Stimulated activated CD4-positive, alpha-beta T cell treated with anti-CD3 and anti-CD28 coated beads, Interleukin-2, amount 100 ng/mL, for 48 hours (primary cell): ENCODE measurements at regions not wholly inside any gene's neighbourhood (a gene's known extent, or its start where the extent isn't known, plus 50 kb on each side); places are given as distances from the start of the nearest gene placed in this dataset.
"Not testable (repeated sequence)": the region's sequence is repeated elsewhere in the genome, so short reads cannot be mapped to it uniquely, and the experiment has no call there.

Experiments
- DNase-seq, 2 donors: peaks; one replicate each; pipeline ENCODE4 v3.0.0-alpha.2; 2020

DNA sequence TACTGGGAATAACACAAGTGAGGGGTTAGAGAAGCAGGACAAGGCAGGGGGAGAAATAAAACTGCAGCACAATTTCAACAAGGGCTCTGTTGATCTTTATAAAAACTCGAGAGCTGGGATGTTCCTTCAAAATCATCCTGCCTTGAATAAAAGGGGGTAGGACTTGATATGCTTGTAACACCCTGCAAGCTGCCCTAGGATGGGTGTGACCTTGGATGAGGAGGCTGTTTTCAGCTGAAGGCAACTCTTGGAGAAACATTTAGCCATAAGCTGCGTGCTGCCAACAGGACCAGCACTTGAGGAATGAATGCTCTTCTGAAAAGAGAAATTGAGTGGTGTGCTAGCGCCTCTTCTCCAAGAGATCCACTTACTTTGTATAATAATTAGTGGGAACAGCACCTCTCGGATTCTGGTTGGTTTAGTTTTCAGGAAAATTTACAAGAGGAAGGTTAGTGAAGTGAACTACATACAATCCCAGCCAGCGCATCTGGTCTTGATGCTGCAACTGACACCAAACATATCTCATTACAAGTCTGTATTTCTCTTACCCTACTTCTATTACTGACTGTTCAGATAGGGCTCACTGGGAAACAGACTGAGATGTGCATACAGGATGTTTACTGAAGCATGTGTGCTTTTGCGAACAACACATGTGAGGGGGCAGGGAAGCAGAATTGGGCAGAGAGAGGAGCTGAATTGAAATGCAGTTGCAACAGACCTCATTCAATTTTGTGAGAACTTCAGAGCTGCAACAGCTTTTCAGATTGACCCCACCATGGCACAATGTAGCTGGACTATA lies 643.0 kb upstream of the GOLIM4 start:
- no peak for DNase-seq

DNA sequence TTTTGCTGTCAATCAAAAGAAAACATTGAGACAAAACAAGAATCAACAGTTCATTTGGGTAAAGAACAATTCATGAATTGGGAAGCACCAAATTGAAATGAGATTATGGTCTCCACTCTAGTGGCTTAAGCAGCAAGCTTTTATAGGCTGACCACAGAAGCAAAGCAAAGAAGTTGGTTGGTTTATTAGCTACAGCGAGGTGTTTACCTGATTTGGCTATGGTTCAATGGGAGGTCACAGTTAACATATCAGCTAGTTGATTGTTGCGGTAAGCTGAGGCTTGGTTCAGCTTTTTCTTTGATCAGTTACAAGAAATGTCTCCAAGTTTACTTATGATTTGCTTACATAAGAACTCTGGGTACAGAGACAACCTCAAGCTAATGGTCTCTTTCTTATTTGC lies 640.5 kb upstream of the GOLIM4 start:
- DNase-seq = no peak

DNA sequence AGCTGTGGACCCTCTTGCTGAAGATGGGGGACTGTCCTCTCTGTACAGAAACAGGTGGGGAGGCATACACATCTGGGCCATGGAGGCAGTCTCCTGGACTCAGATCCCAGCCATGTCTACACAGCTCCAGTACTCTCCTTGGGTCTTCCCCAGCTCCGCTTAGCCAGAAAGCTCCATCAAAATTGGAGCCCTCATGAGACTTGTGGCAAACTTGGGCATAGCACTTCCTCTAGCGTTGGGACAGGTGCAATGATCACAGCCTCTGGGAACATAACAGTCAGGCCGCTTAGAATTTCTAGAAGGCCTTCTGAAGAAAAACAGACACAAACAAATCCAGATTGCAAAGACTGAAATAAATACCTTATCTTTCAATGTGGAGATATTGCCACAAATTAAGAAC lies 634.3 kb upstream of the GOLIM4 start:
- no peak for DNase-seq

DNA sequence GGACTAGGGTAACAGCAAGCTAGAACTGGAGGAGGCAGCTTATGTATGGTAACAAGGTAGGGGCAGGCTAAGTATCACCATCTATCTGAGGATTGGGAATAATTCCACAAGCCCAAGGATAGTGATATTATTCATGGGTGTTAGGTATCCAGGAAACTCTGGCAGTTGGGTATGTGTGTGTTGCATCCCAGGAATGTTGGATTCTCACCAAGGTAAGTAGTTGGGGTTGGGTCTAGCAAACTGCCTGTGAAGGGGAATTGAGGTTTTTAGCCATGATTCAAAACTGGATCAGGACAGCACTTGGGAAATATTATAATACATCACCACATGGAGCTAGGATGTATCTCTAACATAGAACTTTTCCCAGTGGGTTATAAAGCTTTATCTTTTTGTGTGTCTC lies 626.4 kb upstream of the GOLIM4 start:
- DNase-seq = no peak

DNA sequence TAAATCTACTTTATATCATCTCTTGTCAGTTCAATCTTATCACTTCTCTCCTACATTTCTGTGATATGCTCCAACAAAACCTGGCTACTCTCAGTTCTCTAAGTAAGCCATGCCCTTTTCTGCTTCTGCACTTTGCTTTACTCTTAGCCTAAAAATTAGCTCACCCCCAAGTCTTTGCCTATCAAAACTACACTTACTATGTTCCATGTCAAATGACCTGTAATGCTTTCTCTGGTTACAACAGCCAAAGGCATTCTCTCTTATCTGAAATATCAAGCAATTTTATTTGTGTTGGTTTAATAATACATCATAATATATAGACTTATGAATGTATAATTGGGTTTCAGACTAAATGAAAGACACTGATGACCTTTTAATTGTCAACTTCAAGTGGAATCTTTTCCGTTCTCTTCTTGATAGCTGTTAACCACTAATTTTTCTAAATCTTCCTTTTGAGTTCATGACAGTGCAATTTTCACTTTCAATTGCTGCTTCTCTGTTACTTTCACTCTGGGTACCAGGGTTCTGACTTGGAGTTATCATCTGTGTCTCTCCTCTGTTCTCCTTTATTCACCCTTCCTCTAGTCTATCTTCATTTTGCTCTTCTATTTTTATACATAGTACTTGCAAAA lies 619.0 kb upstream of the GOLIM4 start:
- no peak for DNase-seq

DNA sequence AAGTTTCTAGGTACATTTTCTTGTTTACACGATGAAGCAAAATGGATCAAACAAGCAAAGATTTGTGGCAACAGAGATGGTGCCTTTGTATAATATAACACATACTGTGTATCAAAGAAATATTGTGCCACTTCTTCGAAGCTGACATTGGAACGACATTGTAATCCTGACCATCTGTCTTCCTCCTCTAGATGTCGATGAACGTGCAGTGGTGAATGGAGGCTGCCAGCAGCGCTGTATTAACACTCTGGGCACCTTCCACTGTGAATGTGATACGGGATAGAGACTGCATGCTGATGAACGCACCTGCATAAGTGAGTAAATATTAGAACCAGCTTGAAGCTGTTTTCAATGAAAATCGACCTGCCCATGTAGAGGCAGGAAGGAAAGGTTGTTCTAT lies 613.3 kb upstream of the GOLIM4 start:
- no peak for DNase-seq

DNA sequence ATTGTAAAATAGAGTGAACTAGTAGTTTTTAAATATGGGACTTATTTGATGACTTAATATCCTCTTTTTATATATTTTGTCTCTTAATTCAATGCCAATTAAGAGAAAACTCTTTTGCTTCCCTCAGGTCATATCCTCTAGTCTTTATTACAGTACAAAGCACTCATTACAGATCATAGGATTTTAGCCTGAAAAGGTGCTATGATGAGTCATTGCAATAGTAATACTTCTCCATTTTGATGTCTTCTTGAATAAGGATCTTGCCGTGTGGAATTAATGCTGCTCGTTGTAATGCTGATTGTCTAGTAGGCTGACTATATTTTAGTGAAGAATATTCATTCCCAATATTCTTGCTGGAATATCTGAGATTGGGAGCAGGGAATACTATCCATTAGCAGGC lies 612.2 kb upstream of the GOLIM4 start:
- DNase-seq = no peak

DNA sequence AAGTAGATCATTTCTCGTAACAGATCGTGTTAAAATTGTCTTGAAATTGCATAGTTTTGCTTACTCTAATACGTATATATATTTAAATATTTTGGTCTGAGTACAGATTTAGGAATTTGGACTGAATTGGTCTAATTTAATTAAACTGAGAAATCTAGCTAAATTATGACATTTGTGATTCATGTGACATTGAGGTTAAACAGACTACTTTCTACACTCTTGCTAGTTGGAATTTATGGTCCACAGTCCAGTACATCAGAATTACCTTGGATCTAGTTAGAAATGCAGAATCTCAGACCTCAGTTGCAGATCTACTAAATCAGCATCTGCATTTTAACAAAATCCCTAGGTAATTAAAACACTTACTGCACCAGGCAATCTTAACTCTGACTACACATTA lies 609.7 kb upstream of the GOLIM4 start:
- no peak for DNase-seq

DNA sequence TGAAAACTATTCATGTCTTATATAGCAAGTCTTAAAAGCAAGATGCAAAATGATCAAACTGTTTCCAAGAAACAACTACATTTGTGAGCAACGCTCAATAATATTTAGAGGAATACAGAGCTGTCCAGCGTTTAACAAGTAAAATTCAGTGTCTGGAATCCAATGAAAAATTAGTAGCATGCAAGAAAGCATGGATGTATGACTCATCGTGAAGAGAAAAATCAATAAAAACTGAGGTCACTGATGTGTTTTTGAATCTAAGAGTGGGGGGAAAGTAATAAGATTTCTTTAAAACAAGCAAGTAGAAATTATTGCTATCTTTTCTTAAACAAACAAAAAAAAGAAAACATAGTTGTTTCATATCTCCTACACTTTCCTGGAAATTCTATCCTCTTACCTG lies 600.3 kb upstream of the GOLIM4 start:
- no peak for DNase-seq

DNA sequence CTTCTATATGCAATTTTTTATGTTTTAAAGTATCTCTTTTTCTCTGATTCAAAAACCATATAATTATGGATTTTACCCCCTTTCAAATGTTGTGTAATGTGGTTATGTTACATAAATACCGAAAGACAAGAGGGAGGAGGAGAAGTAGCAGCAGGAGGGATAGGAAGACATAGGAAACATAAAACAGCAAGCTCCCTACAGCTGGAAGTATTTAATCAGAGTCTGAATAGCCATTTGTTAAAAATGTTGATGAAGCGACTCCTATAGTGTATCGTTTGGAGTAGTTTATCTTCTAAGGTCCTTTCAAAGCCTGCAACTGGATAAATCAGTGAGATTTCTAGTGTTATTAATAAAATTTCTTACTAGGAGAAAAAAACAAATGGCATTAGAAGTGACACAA lies 598.1 kb upstream of the GOLIM4 start:
- no peak for DNase-seq

DNA sequence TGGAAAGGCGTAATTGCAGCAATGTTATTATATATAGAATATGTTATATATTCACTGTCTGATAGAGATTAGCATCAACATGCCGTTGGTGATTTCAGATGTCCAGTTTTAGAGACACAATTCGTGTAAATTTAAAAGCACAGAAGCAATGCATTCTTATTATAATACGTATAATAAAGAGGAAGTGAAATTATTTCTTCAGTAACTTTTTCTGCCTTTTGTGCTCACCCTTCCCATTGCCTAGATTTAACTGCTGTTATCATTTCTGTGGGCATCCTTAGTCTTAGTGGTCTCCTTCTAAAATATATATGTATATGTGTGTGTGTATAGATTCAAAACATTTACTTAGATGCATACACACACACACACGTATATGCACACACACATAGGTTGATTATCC lies 592.5 kb upstream of the GOLIM4 start:
- DNase-seq = no peak

DNA sequence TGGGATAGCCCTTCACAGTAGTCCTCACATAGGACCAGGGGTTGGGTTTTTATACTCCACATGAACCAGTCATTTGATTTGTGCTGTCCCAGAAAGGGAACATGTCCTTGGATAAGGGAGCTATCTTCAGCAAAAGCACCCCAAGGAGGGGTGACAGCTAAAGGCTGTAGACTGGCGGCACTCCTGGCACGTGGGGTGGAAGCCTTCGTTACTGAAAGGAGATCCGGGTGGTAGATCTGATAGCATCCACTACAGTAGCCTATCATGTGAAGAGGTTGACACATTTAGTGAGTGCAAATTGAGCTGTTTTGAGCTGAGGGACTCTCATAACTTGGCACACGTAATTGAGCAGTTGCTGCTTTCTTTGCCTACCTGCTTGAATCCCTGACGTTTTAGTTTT lies 588.8 kb upstream of the GOLIM4 start:
- DNase-seq = no peak

DNA sequence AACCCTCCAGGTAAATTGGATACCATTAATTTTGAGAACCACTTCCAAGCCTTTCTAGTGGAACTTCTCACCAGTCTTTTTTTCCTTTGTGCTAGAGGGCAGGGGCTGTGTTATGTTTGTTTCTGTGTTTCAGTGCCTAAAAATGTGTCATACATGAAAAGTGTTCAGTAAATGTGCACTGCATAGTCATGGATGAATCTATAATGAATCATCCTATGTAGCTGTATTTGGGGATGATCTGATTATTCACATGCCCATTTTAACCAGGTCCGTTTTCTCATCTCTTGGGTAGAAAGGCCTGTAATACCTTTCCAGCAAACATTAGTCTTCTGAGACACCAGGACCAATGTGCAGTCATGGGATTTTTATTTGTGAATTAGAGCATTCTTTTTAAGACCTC lies 583.0 kb upstream of the GOLIM4 start:
- no peak for DNase-seq

DNA sequence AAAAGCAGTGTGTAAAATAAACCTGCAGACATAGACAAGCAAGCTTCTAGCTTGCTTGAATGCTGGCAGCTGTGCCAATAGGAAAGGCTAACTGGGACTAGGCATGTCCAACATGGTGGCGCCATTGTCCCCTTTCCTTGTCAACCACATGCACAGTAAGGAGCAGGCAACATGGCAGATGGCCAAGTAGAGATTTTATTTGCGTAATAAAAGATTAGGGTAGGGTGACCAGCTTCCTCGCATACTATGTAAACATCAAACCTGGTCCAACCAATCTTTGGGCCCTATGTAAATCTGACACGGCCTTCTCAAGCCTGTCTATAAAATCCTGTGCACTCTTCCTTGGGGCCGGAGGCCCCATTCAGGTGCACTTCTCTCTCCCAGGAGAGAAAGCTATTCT lies 575.4 kb upstream of the GOLIM4 start:
- DNase-seq = no peak

DNA sequence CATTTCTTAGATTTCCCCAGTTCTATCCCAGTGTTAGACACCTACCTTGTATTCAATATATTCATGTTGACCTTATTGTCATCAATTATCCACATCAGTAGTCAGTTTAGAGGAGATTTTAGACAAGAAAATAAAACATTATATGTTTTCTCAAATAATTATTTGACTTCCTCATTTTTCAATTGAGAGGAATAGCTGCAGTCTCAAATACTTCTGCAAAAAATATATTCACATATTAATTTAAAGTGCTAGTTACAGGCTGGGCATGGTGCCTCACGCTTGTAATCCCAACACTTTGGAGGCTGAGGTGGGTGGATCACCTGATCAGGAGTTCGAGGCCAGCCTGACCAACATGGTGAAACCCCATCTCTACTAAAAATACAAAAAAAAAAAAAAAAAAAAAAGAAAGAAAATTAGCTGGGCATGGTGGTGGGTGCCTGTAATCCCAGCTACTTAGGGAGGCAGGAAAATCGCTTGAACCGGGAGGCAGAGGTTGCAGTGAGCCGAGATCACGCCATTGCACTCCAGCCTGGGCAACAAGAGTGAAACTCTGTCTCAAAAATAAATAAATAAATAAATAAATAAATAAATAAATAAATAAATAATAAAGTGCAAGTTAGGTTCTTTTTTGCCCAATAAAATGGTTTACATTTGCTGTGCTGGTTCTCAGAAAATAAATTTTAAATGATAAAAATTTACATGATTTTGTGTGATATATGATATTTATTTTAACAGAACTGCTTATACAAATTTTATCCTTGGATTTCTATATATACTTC lies 565.3 kb upstream of the GOLIM4 start:
- not testable (repeated sequence) for DNase-seq

DNA sequence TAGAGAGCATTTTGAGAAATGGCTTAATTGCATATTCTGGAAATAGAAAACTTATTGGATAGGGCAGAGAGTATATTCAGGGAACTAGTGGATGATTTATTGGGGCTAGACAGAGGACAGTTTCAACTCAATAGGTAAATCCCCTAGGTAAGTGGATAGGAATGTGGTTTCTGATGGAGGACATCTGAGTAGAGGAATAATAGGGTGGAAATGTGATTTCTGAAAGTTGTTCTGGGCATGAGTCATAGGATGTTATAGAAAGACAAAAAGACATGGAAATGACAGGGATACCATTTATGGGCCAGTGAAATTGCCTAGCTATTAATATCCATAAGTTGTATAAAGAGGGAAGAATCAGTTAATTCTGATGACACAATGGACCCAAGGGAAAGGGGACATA lies 563.3 kb upstream of the GOLIM4 start:
- DNase-seq = no peak

DNA sequence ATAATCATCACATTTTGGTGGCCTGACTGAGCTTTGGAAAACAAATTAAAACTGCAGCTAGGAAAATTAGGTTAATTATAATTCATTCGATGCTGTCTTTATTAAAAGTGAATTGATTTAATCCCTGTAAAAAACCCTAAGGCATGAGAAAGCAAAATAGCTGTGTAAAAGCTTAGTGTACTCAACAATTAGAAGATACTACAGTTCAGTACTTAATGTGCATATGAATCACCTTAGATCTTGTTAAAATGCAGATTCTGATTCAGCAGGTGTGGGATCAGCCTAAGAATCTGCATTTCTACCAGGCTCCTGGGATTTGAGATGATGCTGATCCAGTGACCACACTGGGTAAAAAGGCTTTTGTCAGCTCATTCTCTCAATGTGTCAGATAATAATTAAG lies 559.9 kb upstream of the GOLIM4 start:
- no peak for DNase-seq

DNA sequence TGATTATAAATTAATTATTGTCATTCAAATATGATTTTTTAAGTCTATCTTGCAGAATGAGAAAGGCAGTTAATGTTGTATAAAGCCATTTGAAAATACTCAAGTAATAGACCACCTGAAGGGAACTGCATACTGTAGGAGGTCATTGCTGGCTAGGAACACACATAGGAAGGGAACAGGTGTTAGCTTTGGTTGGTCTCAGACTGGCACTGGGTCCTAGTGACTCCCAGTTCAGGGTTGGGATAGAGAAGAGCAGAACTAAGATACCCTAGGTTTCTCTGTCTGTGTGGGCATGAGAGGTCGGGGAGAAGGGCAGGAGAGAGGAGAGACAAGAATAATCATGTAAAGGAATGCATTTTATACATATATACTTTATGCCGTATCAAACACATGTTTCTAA lies 559.0 kb upstream of the GOLIM4 start:
- no peak for DNase-seq

DNA sequence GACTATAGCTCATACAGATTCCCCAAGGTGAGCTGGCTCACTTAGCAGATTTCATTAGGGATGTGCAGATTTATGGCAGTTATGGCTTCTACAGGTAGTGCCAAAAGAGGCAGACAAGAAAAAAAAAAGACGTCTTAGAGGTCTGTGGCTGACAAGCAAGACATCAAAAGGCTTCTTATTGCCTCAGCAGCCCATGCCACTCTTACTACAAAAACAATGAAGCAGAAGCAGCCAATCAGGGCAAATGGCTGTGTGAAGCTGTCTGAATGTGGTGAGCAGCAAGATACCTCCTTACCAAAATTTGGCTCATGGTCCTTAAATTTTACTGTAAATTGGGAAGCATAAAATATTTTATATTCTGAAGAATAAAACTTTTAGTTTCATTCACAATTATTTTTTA lies 557.5 kb upstream of the GOLIM4 start:
- no peak for DNase-seq

DNA sequence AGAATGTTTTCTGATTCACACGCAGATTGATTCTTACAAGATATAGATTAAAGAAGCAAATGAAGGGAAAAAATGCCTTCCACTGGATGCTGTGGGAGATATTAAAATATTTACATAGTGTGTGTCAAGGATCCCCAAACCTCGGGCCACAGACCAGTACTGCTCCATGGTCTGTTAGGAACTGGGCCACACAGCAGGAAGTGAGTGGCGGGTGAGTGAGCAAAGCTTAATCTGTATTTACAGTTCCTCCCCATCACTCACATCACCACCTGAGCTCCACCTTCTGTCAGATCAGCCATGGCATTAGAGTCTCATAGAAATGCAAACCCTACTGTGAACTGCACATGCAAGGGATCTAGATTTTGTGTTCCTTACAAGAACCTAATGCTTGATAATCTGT lies 552.6 kb upstream of the GOLIM4 start:
- DNase-seq = no peak

DNA sequence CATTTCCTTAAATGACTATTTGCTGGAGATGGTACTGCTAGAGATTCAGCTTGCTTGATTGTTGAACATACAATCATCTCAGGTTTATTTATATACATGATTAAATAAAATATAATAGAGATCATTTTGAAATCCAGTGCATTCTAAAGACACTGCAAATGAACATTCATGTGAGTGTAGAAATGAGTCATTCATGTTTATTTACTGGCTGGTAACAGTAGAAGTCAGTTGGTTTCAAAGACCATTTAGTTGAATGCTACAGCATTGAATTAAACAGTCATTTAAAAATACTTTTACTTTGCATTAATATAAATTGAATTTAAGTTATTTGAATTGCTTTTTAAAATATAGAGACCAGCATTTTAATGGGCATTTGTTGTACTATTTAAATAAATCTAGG lies 551.9 kb upstream of the GOLIM4 start:
- no peak for DNase-seq

DNA sequence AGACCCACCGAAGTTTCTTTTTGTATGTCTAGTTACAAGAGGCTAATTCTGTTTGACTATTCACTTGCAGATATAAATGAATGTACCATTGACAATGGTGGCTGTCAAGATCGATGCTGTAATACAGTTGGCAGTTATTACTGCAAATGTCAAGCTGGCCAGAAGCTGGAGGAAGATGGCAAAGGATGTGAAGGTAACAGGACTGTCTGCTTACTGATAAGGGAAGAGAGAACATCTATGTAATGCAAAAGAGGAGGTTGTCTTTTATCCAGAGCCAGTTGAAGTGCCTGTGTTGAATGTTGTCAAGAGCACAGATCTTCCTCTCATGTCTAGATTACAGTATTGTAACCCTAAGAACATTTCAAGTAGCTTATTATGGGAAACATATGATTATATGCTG lies 549.5 kb upstream of the GOLIM4 start:
- no peak for DNase-seq

DNA sequence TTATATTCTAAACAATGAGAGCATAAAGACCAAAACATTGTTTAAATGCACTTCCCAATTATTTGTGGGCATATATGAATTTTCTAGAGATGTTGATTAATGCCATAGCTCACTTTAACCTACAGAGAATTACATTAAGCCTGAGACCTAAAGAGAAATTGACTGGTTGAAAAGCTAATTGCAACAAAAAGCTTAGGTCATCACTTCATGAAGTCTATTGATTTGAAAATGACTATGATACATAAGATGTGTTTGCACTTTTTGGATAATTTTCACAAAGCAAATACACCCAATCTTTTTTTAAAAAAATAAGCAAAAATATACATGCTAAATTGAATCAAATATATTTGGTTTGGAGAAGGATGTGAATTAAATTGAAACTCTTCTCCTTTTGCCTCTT lies 532.8 kb upstream of the GOLIM4 start:
- DNase-seq = no peak

DNA sequence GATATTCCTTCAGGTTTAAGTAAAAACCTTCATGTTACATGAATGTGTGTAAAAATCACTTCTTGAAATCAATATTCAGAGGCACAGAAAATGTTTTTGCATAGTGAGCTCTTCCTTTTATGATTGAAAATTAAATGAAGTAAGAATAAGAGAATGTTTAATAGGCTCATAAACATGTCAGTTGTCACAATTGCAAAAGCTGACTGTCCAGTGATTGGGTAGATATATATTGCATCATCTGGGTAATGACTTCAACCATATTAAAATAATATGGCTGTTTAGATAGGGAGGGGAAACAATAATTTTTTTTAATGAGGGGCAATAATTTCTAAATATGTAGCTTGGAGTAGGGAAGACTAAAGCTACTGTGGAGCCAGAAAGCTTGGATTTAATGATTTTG lies 529.8 kb upstream of the GOLIM4 start:
- no peak for DNase-seq
